IMR-90 (cell line): ENCODE measurements at regions not wholly inside any gene's neighbourhood (a gene's known extent, or its start where the extent isn't known, plus 50 kb on each side); places are given as distances from the start of the nearest gene placed in this dataset.

Experiments used
- ATAC-seq: fragments of 200-7000 bp; cut with Tn5 transposase; 2 replicates; pipeline ENCODE4 v1.9.1; 2020; ENCODE audit warnings: low read depth, mild to moderate bottlenecking, moderate library complexity
- BruUV-seq: library from RNA; stranded (reverse); fragments of 400-500 nt; replicated peaks from 2 replicates; lab custom pipeline; 2021; lab: Mats Ljungman, UMichigan
- CTCF ChIA-PET: fragments of 300-600 bp; formaldehyde crosslinking; extraction: SDS; loops from one replicate; lab custom pipeline; 2021; ENCODE audit warnings: antibody characterized with exemption; lab: Yijun Ruan, JAX
- POLR2A ChIA-PET: fragments of 300-600 bp; sonication (Branson Sonifier 250); formaldehyde crosslinking; loops from one replicate; lab custom pipeline; 2022; ENCODE audit warnings: antibody characterized with exemption; ENCODE audit not compliant: unreplicated experiment; lab: Charles Lee
- DNase-seq: peaks from one replicate; pipeline ENCODE4 v3.0.0; 2013
- H2AFZ ChIP-seq: replicated peaks from 2 replicates; pipeline ENCODE3; 2013; ENCODE audit warnings: low read length, mild to moderate bottlenecking; ENCODE audit not compliant: poor library complexity
- H2AK5ac ChIP-seq: 2 replicates; pipeline ENCODE4 v1.6.1; 2013; ENCODE audit warnings: low read depth, low read length, inconsistent platforms
- H2AK9ac ChIP-seq: replicated peaks from 2 replicates; pipeline ENCODE3; 2013; ENCODE audit warnings: mild to moderate bottlenecking, low read depth, low read length, moderate library complexity; ENCODE audit not compliant: poor library complexity
- H2BK120ac ChIP-seq: 2 replicates; pipeline ENCODE4 v1.6.1; 2013; ENCODE audit warnings: low read depth, low read length, inconsistent platforms
- H2BK15ac ChIP-seq: 3 replicates; pipeline ENCODE4 v1.6.1; 2013; ENCODE audit warnings: low read depth, low read length, inconsistent platforms
- H2BK20ac ChIP-seq: 2 replicates; pipeline ENCODE4 v1.6.1; 2013; ENCODE audit warnings: low read depth, mild to moderate bottlenecking, inconsistent platforms, low read length, moderate library complexity
- H2BK5ac ChIP-seq: 2 replicates; pipeline ENCODE4 v1.6.1; 2013; ENCODE audit warnings: mild to moderate bottlenecking, low read depth, low read length, inconsistent platforms; ENCODE audit not compliant: poor library complexity, severe bottlenecking
- H3K14ac ChIP-seq: replicated peaks from 2 replicates; pipeline ENCODE4 v1.6.1; 2013; ENCODE audit warnings: low read depth, low read length, inconsistent platforms
- H3K18ac ChIP-seq: 2 replicates; pipeline ENCODE4 v1.6.1; 2013; ENCODE audit warnings: low read depth, low read length, control low read depth
- H3K23ac ChIP-seq: 2 replicates; pipeline ENCODE4 v1.6.1; 2013; ENCODE audit warnings: low read depth, low read length, inconsistent platforms
- H3K27ac ChIP-seq: 2 replicates; pipeline ENCODE4 v1.5.1; 2013; ENCODE audit warnings: mild to moderate bottlenecking, control low read depth, low read length; ENCODE audit not compliant: insufficient read depth
- H3K27me3 ChIP-seq: 2 replicates; pipeline ENCODE4 v1.6.1; 2013; ENCODE audit warnings: low read length; ENCODE audit not compliant: control insufficient read depth, insufficient read depth
- H3K36me3 ChIP-seq: 2 replicates; pipeline ENCODE4 v1.6.1; 2013; ENCODE audit warnings: low read length, mixed read lengths; ENCODE audit not compliant: control insufficient read depth, insufficient read depth
- H3K4ac ChIP-seq: 2 replicates; pipeline ENCODE4 v1.6.1; 2013; ENCODE audit warnings: low read depth, low read length, inconsistent platforms
- H3K4me1 ChIP-seq: 2 replicates; pipeline ENCODE4 v1.6.1; 2013; ENCODE audit warnings: low read length, mixed read lengths; ENCODE audit not compliant: control insufficient read depth, insufficient read depth
- H3K4me2 ChIP-seq: 2 replicates; pipeline ENCODE4 v1.6.1; 2013; ENCODE audit warnings: low read depth, mild to moderate bottlenecking, control low read depth, low read length, moderate library complexity
- H3K4me3 ChIP-seq: 2 replicates; pipeline ENCODE4 v1.5.1; 2013; ENCODE audit warnings: low read depth, mild to moderate bottlenecking, control low read depth, low read length, moderate library complexity; ENCODE audit not compliant: insufficient read depth
- H3K56ac ChIP-seq: 2 replicates; pipeline ENCODE4 v1.6.1; 2013; ENCODE audit warnings: low read length, inconsistent platforms; ENCODE audit not compliant: insufficient read depth; ENCODE audit errors: extremely low read depth
- H3K79me1 ChIP-seq, 2 experiments: 2 replicates each; pipeline ENCODE4 v1.6.1; 2013; ENCODE audit warnings: low read length in 2 of 2, inconsistent platforms in 1 of 2, low read depth in 1 of 2
- H3K9ac ChIP-seq: 2 replicates; pipeline ENCODE4 v1.6.1; 2013; ENCODE audit warnings: low read depth, low read length, control low read depth
- H3K9me1 ChIP-seq: 2 replicates; pipeline ENCODE4 v1.6.1; 2013; ENCODE audit warnings: low read length, inconsistent platforms; ENCODE audit not compliant: insufficient read depth
- H3K9me3 ChIP-seq: 2 replicates; pipeline ENCODE4 v1.6.1; 2013; ENCODE audit warnings: low read length; ENCODE audit not compliant: control insufficient read depth, insufficient read depth
- H4K20me1 ChIP-seq: 2 replicates; pipeline ENCODE4 v1.6.1; 2013; ENCODE audit warnings: low read length, inconsistent platforms; ENCODE audit not compliant: insufficient read depth
- H4K5ac ChIP-seq: 2 replicates; pipeline ENCODE4 v1.6.1; 2013; ENCODE audit warnings: mild to moderate bottlenecking, low read depth, low read length, control low read depth
- H4K8ac ChIP-seq, 2 experiments: 2 replicates each; pipeline ENCODE4 v1.6.1; 2013; ENCODE audit warnings: low read depth in 2 of 2, low read length in 2 of 2, control low read depth in 1 of 2, inconsistent platforms in 1 of 2
- H4K91ac ChIP-seq: 2 replicates; pipeline ENCODE4 v1.6.1; 2013; ENCODE audit warnings: low read depth, low read length, inconsistent platforms; ENCODE audit not compliant: insufficient read depth
- BHLHE40 ChIP-seq: fragments of 150-350 bp; IDR thresholded peaks from 2 replicates; pipeline ENCODE4 v1.6.1; 2016; ENCODE audit warnings: mild to moderate bottlenecking, low read depth, low read length
- CHD1 ChIP-seq: IDR thresholded peaks from 2 replicates; pipeline ENCODE4 v1.6.1; 2012; ENCODE audit warnings: low read depth, low read length, improper control_type of control experiment
- ELK1 ChIP-seq: fragments of 150-350 bp; IDR thresholded peaks from 2 replicates; pipeline ENCODE4 v1.6.1; 2016; ENCODE audit warnings: low read depth, mild to moderate bottlenecking, low read length, moderate library complexity, borderline replicate concordance
- FOS ChIP-seq: fragments of 150-350 bp; IDR thresholded peaks from 2 replicates; pipeline ENCODE4 v1.6.1; 2016; ENCODE audit warnings: low read depth, low read length
- MAFK ChIP-seq: IDR thresholded peaks from 2 replicates; pipeline ENCODE4 v1.6.1; 2012; ENCODE audit warnings: low read depth, low read length, improper control_type of control experiment
- MXI1 ChIP-seq: IDR thresholded peaks from 2 replicates; pipeline ENCODE4 v1.6.1; 2012; ENCODE audit warnings: low read depth, mild to moderate bottlenecking, low read length, moderate library complexity, borderline replicate concordance
- NFE2L2 ChIP-seq: fragments of 150-350 bp; IDR thresholded peaks from 2 replicates; pipeline ENCODE4 v1.6.1; 2016; ENCODE audit warnings: low read depth, mild to moderate bottlenecking, low read length
- POLR2A ChIP-seq: IDR thresholded peaks from 2 replicates; pipeline ENCODE4 v1.6.1; 2012; ENCODE audit warnings: mild to moderate bottlenecking, low read depth, low read length
- RAD21 ChIP-seq: IDR thresholded peaks from 2 replicates; pipeline ENCODE4 v1.6.1; 2012; ENCODE audit warnings: low read length, improper control_type of control experiment
- RCOR1 ChIP-seq: IDR thresholded peaks from 2 replicates; pipeline ENCODE4 v1.6.1; 2012; ENCODE audit warnings: mild to moderate bottlenecking, low read length, improper control_type of control experiment; ENCODE audit not compliant: insufficient replicate concordance
- RFX5 ChIP-seq: IDR thresholded peaks from 2 replicates; pipeline ENCODE4 v1.8.0; 2012; ENCODE audit warnings: low read depth, mild to moderate bottlenecking, low read length, moderate library complexity
- SMC3 ChIP-seq: fragments of 150-350 bp; IDR thresholded peaks from 2 replicates; pipeline ENCODE4 v1.6.1; 2016; ENCODE audit warnings: low read depth, mild to moderate bottlenecking, antibody characterized with exemption, low read length, moderate library complexity
- WGBS, 2 experiments: methylation state at CpG; one replicate each; pipeline versions ENCODE4 v1.1.5 to v1.1.7; 2013; ENCODE audit warnings: missing lambda C conversion rate in 2 of 2; ENCODE audit not compliant: insufficient read length in 1 of 2; ENCODE audit errors: extremely low coverage in 2 of 2; 5-methylcytosine and 5-hydroxymethylcytosine counted together
- dilution Hi-C: fragments of 300-500 bp; cut with HindIII; formaldehyde crosslinking; loops from one replicate; pipeline ENCODE4 v1.14.3; 2018; ENCODE audit warnings: low sequenced_read_pairs; ENCODE audit not compliant: unreplicated experiment
- in situ Hi-C: fragments of 300-500 bp; cut with MboI; formaldehyde crosslinking; loops from 3 replicates; pipeline ENCODE4 v1.14.3; 2019; ENCODE audit warnings: low sequenced_read_pairs, inconsistent platforms, mixed read lengths
- intact Hi-C: fragments of 100-400 bp; cut with micrococcal nuclease; formaldehyde crosslinking; loops from 2 replicates; pipeline ENCODE4 v1.10.0; 2022

- Histone ChIP-seq H2BK120ac (no peak overlapping the region), H2AK5ac (no peak overlapping the region), H2BK20ac (no peak overlapping the region), H3K4me3 (no peak overlapping the region), H3K9ac (no peak overlapping the region), H4K5ac (no peak overlapping the region), H4K20me1 (no peaks in the 10 kb centered on the region), H3K9me1 (no peaks in the 10 kb centered on the region), H3K79me1 (no peaks in the 10 kb centered on the region), H3K56ac (no peak overlapping the region), H2AK9ac (no peak overlapping the region), H3K4ac (no peak overlapping the region), H3K23ac (no peak overlapping the region), H3K4me2 (no peak overlapping the region), H4K8ac (no peak overlapping the region), H3K14ac (no peak overlapping the region), H4K91ac (no peak overlapping the region), H3K4me1 (no peaks in the 10 kb centered on the region), H2AFZ (peak overlapping the region; percentile 64), H2BK5ac (no peak overlapping the region), H3K18ac (no peak overlapping the region), H2BK15ac (no peak overlapping the region), H3K9me3 (no peaks in the 10 kb centered on the region), H3K27me3 (no peaks in the 10 kb centered on the region), H3K36me3 (no peaks in the 10 kb centered on the region), H3K27ac (no peak overlapping the region)
- dilution Hi-C loops (no loop called here), intact Hi-C loops (no loop called here), in situ Hi-C loops (no loop called here)
- POLR2A ChIA-PET = no interaction called here
- TF ChIP-seq RFX5 = no peak
- TF ChIP-seq RAD21 = no peak
- TF ChIP-seq POLR2A = no peak
- no peak for TF ChIP-seq MAFK
- TF ChIP-seq RCOR1 = no peak
- no peak for TF ChIP-seq FOS
- no peak for TF ChIP-seq NFE2L2
- no peak for TF ChIP-seq MXI1
- TF ChIP-seq SMC3 = no peak
- TF ChIP-seq BHLHE40 = no peak
- TF ChIP-seq CHD1 = no peak
- TF ChIP-seq ELK1 = no peak
- 100% methylated on average over 1 of the region's 4 CpGs; no CpG with 5 or more reads in 1 of the 2 experiments for WGBS, 2 experiments
- DNase-seq (no peak), ATAC-seq (no peak)
- CTCF ChIA-PET = interaction anchor here (0.5 kb wide), 1 partner anchor 18 kb away, joined by 3 read pairs; no protein-coding TSS in a partner anchor
- no TSS peak for BruUV-seq
Measured at GRCh38 chr6:14933183-14933544, 312.7 kb upstream of the JARID2 start.
